Smooth muscle cell (in vitro differentiated cells): ENCODE measurements at regions not wholly inside any gene's neighbourhood (a gene's known extent, or its start where the extent isn't known, plus 50 kb on each side); places are given as distances from the start of the nearest gene placed in this dataset.

Experiments
- DNase-seq: peaks from one replicate; lab custom pipeline; 2025; ENCODE audit not compliant: unreplicated experiment; lab: John Stamatoyannopoulos, UW
- H2AFZ ChIP-seq: fragments of 200-600 bp; sonication (generic); 2 replicates; pipeline ENCODE4 v1.6.0; 2016; ENCODE audit warnings: antibody characterized with exemption, low read depth, mild to moderate bottlenecking
- H3F3A ChIP-seq: fragments of 200-600 bp; sonication (generic); 2 replicates; pipeline ENCODE4 v1.6.0; 2017; ENCODE audit warnings: antibody characterized with exemption, low read depth
- H3K27ac ChIP-seq: fragments of 200-600 bp; sonication (generic); 2 replicates; pipeline ENCODE4 v1.5.1; 2016; ENCODE audit warnings: low read depth, mild to moderate bottlenecking
- H3K27me3 ChIP-seq: fragments of 200-600 bp; sonication (generic); 2 replicates; pipeline ENCODE4 v1.6.1; 2016; ENCODE audit warnings: low read depth, mild to moderate bottlenecking
- H3K36me3 ChIP-seq: fragments of 200-600 bp; sonication (generic); 2 replicates; pipeline ENCODE4 v1.5.1; 2016; ENCODE audit warnings: low read depth
- H3K4me1 ChIP-seq: fragments of 200-600 bp; sonication (generic); 2 replicates; pipeline ENCODE4 v1.5.1; 2016; ENCODE audit warnings: low read depth
- H3K4me2 ChIP-seq: fragments of 200-600 bp; sonication (generic); 2 replicates; pipeline ENCODE4 v1.6.0; 2016; ENCODE audit warnings: mild to moderate bottlenecking
- H3K4me3 ChIP-seq: fragments of 200-600 bp; sonication (generic); 2 replicates; pipeline ENCODE4 v1.5.1; 2016; ENCODE audit warnings: mild to moderate bottlenecking
- H3K79me2 ChIP-seq: fragments of 200-600 bp; sonication (generic); 2 replicates; pipeline ENCODE4 v1.6.0; 2016; ENCODE audit warnings: low read depth, mild to moderate bottlenecking
- H3K9ac ChIP-seq: fragments of 200-600 bp; sonication (generic); 2 replicates; pipeline ENCODE4 v1.6.0; 2016; ENCODE audit warnings: low read depth
- H3K9me3 ChIP-seq: fragments of 200-600 bp; sonication (generic); replicated peaks from 2 replicates; pipeline ENCODE4 v1.5.1; 2016; ENCODE audit warnings: low read depth
- H4K20me1 ChIP-seq: fragments of 200-600 bp; sonication (generic); 2 replicates; pipeline ENCODE4 v1.6.0; 2016; ENCODE audit warnings: low read depth
- CTCF ChIP-seq: fragments of 200-600 bp; sonication (generic); IDR thresholded peaks from 2 replicates; pipeline ENCODE4 v1.5.1; 2017; ENCODE audit warnings: borderline replicate concordance, mild to moderate bottlenecking, antibody characterized with exemption; ENCODE audit not compliant: insufficient read depth, poor library complexity, severe bottlenecking
- WGBS: methylation state at CpG from one replicate; pipeline ENCODE4 v1.1.7; 2016; ENCODE audit warnings: low lambda C conversion rate; 5-methylcytosine and 5-hydroxymethylcytosine counted together

DNA sequence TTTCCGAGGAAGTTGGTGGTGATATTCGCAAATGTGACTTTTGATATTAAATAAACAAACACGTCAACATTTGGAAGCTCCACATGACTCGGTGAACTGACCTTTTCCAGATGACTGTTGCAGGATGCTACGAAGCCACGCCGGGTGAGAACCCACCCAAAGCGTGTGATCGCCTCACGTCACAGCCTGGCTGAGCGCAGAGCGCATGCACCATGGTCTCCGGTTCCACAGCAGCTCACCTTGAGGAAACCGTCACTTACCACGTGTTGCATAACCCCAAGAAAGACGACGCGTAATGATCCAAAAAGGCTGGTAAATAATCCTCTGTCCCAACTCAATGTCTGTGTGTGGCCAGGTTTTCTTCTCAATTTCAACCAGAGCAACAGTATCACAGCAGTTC is 64.5 kb upstream of the CTDP1 start:
- Histone ChIP-seq H4K20me1 (no peaks in the 10 kb centered on the region), H3K36me3 (no peaks in the 10 kb centered on the region), H3K9me3 (no peaks in the 10 kb centered on the region), H3K9ac (no peak overlapping the region), H3F3A (no peaks in the 10 kb centered on the region), H3K4me2 (no peak overlapping the region), H2AFZ (no peak overlapping the region), H3K27me3 (no peaks in the 10 kb centered on the region), H3K79me2 (no peaks in the 10 kb centered on the region), H3K4me3 (no peak overlapping the region), H3K4me1 (no peaks in the 10 kb centered on the region), H3K27ac (no peak overlapping the region)
- no peak for DNase-seq
- no peak for TF ChIP-seq CTCF
- 93% methylated on average over 18 of the region's 18 CpGs for WGBS

GRCh38 chr18:79615586-79615985 is 64.0 kb upstream of the CTDP1 start:
- H3K27ac ChIP-seq: no peak overlapping the region
- 82% methylated on average over 7 of the region's 7 CpGs for WGBS

DNA sequence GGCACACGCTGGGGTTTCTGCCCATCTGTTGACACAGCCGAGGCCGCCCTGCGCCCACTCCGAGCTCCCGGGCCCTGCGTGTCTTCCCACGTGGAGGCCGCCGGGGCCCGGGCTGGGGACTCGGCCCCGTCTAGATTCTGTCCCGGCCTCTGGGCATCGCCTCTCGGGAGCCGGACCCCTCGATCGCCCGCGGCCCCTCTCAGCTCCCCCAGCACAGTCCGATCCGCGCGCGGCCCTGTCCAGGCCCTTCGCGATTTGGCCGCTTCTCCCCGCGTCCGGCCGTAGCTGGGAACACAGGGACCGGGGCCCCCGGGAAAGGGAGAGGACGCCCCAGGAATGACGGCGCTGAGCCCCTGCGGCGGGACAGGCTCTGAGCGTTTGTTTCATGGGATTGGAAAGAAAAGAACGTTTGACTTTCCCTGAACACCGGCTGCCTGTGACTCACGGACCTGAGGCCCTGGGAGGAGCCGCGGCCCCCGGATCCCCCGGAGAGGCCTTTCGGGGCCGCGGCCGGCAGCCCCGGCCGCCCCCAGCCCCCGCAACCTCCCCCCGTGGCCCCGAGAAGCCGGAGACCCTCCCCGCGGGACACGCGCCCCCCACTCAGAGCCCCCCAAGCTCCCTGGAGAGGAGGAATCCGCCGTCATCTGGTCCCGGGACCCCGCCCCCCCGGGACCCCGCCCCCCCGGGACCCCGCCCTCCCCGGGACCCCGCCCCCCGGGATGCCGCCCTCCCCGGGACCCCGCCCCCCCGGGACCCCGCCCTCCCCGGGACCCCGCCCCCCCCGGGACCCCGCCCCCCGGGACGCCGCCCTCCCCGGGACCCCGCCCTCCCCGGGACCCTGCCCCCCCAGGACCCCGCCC is 62.7 kb upstream of the CTDP1 start:
- whole genome bisulfite sequencing: 68% methylated on average over 46 of the region's 89 CpGs

More at GRCh38 chr18:79615586-79615985, 64.0 kb upstream of the CTDP1 start:
- no peaks in the 10 kb centered on the region for H3K4me1 ChIP-seq
- H3K4me3 ChIP-seq: no peak overlapping the region
- H3K27me3 ChIP-seq: no peaks in the 10 kb centered on the region
- H3K9me3 ChIP-seq: no peaks in the 10 kb centered on the region
- DNase-seq: no peak
- H3K79me2 ChIP-seq: no peaks in the 10 kb centered on the region
- no peak overlapping the region for H2AFZ ChIP-seq
- no peak for TF ChIP-seq CTCF
- no peaks in the 10 kb centered on the region for H3F3A ChIP-seq
- H3K36me3 ChIP-seq: no peaks in the 10 kb centered on the region
- no peak overlapping the region for H3K4me2 ChIP-seq
- H3K9ac ChIP-seq: no peak overlapping the region
- no peaks in the 10 kb centered on the region for H4K20me1 ChIP-seq

More for the DNA sequence above, 62.7 kb upstream of the CTDP1 start:
- H3K36me3 ChIP-seq: no peaks in the 10 kb centered on the region
- peak overlapping the region; percentile 72 for H2AFZ ChIP-seq
- peak overlapping the region; percentile 82 for H3K4me2 ChIP-seq
- peak overlapping the region; percentile 40 for H3K4me3 ChIP-seq
- H3K9me3 ChIP-seq: no peaks in the 10 kb centered on the region
- DNase-seq: no peak
- H3K27ac ChIP-seq: peak overlapping the region; percentile 24
- no peaks in the 10 kb centered on the region for H3K4me1 ChIP-seq
- H3K27me3 ChIP-seq: no peaks in the 10 kb centered on the region
- no peaks in the 10 kb centered on the region for H3F3A ChIP-seq
- no peak for TF ChIP-seq CTCF
- no peaks in the 10 kb centered on the region for H3K79me2 ChIP-seq
- H3K9ac ChIP-seq: peak overlapping the region; percentile 74
- no peaks in the 10 kb centered on the region for H4K20me1 ChIP-seq
